Medulla oblongata (tissue), 1 donor: ENCODE measurements at regions not wholly inside any gene's neighbourhood (a gene's known extent, or its start where the extent isn't known, plus 50 kb on each side); places are given as distances from the start of the nearest gene placed in this dataset.
A peak's percentile ranks its signal among the peaks of the same experiment; 100 is the strongest.
"Not testable (repeated sequence)": the region's sequence is repeated elsewhere in the genome, so short reads cannot be mapped to it uniquely, and the experiment has no call there.

Experiments used
- DNase-seq: peaks from one replicate; pipeline ENCODE4 v3.0.0-alpha.2; 2015; ENCODE audit errors: extremely low spot score

- DNase-seq: no peak
These were observed 230.8 kb upstream of the ANKRD50 start for GRCh38 chr4:124943145-124943889.

GRCh38 chr4:124941267-124941666 lies 228.7 kb upstream of the ANKRD50 start:
- no peak for DNase-seq

- peak; percentile 5 for DNase-seq
These were observed 227.9 kb upstream of the ANKRD50 start for GRCh38 chr4:124940387-124940786.

- no peak for DNase-seq
These were observed 227.4 kb upstream of the ANKRD50 start for GRCh38 chr4:124939908-124940307.

- no peak for DNase-seq
These were observed 226.3 kb upstream of the ANKRD50 start for GRCh38 chr4:124938836-124939235.

- no peak for DNase-seq
These were observed 225.5 kb upstream of the ANKRD50 start for GRCh38 chr4:124937993-124938392.

- DNase-seq: no peak
These were observed 223.9 kb upstream of the ANKRD50 start for GRCh38 chr4:124936427-124936826.

GRCh38 chr4:124934916-124935315 lies 222.4 kb upstream of the ANKRD50 start:
- DNase-seq: no peak

- no peak for DNase-seq
These were observed 221.0 kb upstream of the ANKRD50 start for GRCh38 chr4:124933521-124933920.

GRCh38 chr4:124932447-124932846 lies 219.9 kb upstream of the ANKRD50 start:
- DNase-seq: no peak

- DNase-seq: no peak
These were observed 218.5 kb upstream of the ANKRD50 start for GRCh38 chr4:124931050-124931449.

- not testable (repeated sequence) for DNase-seq
These were observed 210.2 kb upstream of the ANKRD50 start for GRCh38 chr4:124922748-124923147.

GRCh38 chr4:124918559-124919122 lies 206.1 kb upstream of the ANKRD50 start:
- no peak for DNase-seq

GRCh38 chr4:124915073-124915472 lies 202.5 kb upstream of the ANKRD50 start:
- DNase-seq: no peak

- no peak for DNase-seq
These were observed 200.7 kb upstream of the ANKRD50 start for GRCh38 chr4:124913237-124913636.

GRCh38 chr4:124910327-124910726 lies 197.8 kb upstream of the ANKRD50 start:
- DNase-seq: no peak

- no peak for DNase-seq
These were observed 195.3 kb upstream of the ANKRD50 start for GRCh38 chr4:124907881-124908280.

GRCh38 chr4:124905441-124905840 lies 192.9 kb upstream of the ANKRD50 start:
- no peak for DNase-seq

- DNase-seq: no peak
These were observed 192.3 kb upstream of the ANKRD50 start for GRCh38 chr4:124904723-124905388.

GRCh38 chr4:124903995-124904722 lies 191.6 kb upstream of the ANKRD50 start:
- peak; percentile 6 for DNase-seq

- no peak for DNase-seq
These were observed 189.5 kb upstream of the ANKRD50 start for GRCh38 chr4:124902001-124902515.

- DNase-seq: no peak
These were observed 187.5 kb upstream of the ANKRD50 start for GRCh38 chr4:124899997-124900396.
